Retinal pigment epithelial cell (primary cell): ENCODE measurements at regions not wholly inside any gene's neighbourhood (a gene's known extent, or its start where the extent isn't known, plus 50 kb on each side); places are given as distances from the start of the nearest gene placed in this dataset.

Experiments used
- DNase-seq: peaks from one replicate; pipeline ENCODE4 v3.0.0-alpha.2; 2010; ENCODE audit warnings: low read depth
- H3K4me3 ChIP-seq: 2 replicates; pipeline ENCODE4 v1.5.1; 2011; ENCODE audit warnings: mild to moderate bottlenecking, low read length, control low read depth, moderate library complexity
- CTCF ChIP-seq: conservative IDR thresholded peaks from 2 replicates; pipeline ENCODE4 v1.5.1; 2011; ENCODE audit warnings: low read depth, low read length, control low read depth, inconsistent platforms

- TF ChIP-seq CTCF, result no peak
- no peak overlapping the region for H3K4me3 ChIP-seq
- DNase-seq, result no peak
Observed at GRCh38 chr4:18937080-18937479, 915.5 kb upstream of the LCORL start.

GRCh38 chr4:18935659-18936345, 914.2 kb upstream of the LCORL start:
- no peak for TF ChIP-seq CTCF
- peak; percentile 47 for DNase-seq
- no peak overlapping the region for H3K4me3 ChIP-seq

- no peak overlapping the region for H3K4me3 ChIP-seq
- no peak for DNase-seq
- peak; percentile 8 for TF ChIP-seq CTCF
Observed at GRCh38 chr4:18934197-18934596, 912.6 kb upstream of the LCORL start.

- no peak overlapping the region for H3K4me3 ChIP-seq
- DNase-seq, result no peak
- TF ChIP-seq CTCF, result no peak
Observed at GRCh38 chr4:18932730-18933339, 911.3 kb upstream of the LCORL start.

GRCh38 chr4:18931643-18932377, 910.3 kb upstream of the LCORL start:
- no peak for TF ChIP-seq CTCF
- DNase-seq, result no peak
- no peak overlapping the region for H3K4me3 ChIP-seq

- no peak for DNase-seq
- no peak overlapping the region for H3K4me3 ChIP-seq
- no peak for TF ChIP-seq CTCF
Observed at GRCh38 chr4:18930487-18930886, 908.9 kb upstream of the LCORL start.
